Bone marrow (tissue), 2 donors: ENCODE measurements at regions not wholly inside any gene's neighbourhood (a gene's known extent, or its start where the extent isn't known, plus 50 kb on each side); places are given as distances from the start of the nearest gene placed in this dataset.
A peak's percentile ranks its signal among the peaks of the same experiment; 100 is the strongest.

ENCODE experiments used
- DNase-seq, 2 donors: peaks; one replicate each; lab custom pipeline; 2025; lab: John Stamatoyannopoulos, UW

DNA sequence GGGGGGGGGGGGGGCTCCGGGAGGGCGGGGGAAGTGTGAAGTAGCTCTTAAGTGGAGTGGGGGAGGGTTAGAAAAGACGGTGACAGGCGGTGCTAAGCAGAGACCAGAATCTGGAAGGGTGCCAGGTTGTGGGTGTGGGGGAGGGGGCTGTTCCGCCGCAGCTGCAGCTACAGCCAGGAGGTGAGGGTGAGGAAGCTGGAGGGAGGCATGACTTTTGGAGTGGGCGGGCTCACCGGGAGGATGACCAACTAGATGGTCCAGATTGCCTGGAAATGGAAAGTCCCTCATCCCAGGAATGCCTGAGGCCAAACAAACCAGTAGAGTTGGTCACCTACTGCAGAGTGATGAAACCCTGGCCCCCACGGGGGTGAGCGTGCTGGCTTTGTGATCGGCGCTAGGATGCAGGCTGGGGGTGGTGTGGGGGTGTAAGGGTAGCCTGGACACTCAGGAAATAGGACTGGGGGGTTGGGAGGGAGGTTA lies 158.1 kb upstream of the SHB start:
- DNase-seq = peak; percentile 4 to 60

GRCh38 chr9:38226491-38226951 lies 157.5 kb upstream of the SHB start:
- peak in 1 of 2 donors; percentile 25 for DNase-seq

- no peak for DNase-seq
Measured at GRCh38 chr9:38224941-38225340, 155.9 kb upstream of the SHB start.

GRCh38 chr9:38216572-38216971 lies 147.5 kb upstream of the SHB start:
- DNase-seq = no peak

DNA sequence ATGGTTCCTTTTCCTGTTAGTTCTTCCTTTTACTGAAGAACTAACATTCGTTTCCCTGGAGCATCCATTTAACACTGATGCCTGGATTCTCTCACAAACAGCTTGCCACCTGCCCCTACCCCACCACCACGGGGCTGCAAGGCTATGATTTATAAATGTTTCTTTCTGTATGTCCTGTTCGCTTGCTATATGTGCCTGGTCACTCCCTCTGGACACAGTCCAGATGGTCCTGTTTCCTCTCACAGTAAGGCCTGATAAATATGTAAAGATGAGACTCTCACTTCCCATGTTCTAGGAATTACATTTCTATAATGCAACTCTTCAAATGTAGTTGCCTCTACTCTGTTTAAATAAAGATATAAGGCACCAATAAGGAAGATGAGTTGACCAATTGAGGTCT lies 146.4 kb upstream of the SHB start:
- DNase-seq = no peak

GRCh38 chr9:38214432-38214831 lies 145.4 kb upstream of the SHB start:
- no peak for DNase-seq

GRCh38 chr9:38213631-38214299 lies 144.7 kb upstream of the SHB start:
- DNase-seq = no peak

- DNase-seq = no peak
Measured at GRCh38 chr9:38212016-38212415, 143.0 kb upstream of the SHB start.

DNA sequence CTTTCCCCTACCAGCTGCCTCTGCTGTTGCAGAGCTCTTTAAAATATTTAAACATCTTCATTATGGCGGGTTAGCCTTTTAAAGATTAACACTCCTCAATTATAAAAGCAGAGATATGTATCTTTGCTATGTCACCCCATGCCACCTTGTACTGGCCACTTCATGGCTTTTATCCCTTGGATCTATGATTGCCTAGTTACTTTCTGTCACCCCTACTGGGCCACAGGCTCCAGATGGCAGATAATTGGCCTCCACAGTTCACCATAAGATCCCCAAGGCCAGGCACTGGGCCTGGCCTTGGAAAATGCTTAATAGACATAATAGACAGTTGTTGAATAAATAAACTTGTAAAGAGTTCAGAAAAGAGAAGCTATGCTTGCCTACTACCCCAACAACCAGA lies 142.0 kb upstream of the SHB start:
- DNase-seq = no peak

- no peak for DNase-seq
Measured at GRCh38 chr9:38208206-38208901, 139.3 kb upstream of the SHB start.

DNA sequence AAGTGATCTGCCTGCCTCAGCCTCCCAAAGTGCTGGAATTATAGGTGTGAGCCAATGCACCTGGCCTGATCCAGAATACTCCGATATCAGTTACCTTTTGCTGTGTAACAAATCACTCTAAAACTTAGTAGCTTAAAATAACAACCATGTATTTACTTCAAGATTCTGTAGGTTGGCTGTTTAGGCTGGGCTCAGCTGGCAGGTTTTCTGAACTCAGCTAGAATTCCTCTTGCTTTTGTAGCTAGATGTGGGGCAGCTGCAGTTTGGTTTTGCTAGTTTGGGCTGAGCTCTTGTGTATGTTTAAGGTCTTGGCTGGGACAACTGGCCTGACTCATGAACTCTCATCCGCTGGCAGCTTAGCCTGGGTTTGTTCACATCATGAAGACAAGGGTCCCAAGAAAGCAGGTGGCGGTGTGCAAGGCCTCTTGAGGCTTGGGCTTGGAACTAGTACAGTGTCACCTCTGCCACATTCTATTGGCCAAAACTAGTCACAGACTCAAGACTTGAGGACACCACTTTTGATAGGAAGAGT lies 138.3 kb upstream of the SHB start:
- DNase-seq = no peak

DNA sequence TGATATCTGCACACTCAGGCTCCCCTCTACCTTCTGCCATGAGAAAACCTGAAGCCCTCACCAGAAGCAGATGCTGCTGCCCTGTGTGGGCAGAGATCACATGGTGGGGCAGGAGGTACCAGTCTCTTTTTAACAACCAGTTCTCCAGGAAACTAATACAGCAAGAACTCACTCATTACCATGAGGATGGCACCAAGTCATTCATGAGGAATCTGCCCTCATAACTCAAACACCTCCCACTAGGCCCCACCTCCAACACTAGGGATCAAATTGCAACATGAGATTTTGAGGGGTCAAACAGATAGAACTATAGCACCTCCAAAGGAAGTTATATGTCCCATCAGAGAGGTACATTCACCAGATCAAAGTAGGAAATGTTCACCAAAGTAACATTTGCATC lies 136.3 kb upstream of the SHB start:
- no peak for DNase-seq

GRCh38 chr9:38202336-38202938 lies 133.4 kb upstream of the SHB start:
- no peak for DNase-seq

- DNase-seq = no peak
Measured at GRCh38 chr9:38201844-38202243, 132.8 kb upstream of the SHB start.

DNA sequence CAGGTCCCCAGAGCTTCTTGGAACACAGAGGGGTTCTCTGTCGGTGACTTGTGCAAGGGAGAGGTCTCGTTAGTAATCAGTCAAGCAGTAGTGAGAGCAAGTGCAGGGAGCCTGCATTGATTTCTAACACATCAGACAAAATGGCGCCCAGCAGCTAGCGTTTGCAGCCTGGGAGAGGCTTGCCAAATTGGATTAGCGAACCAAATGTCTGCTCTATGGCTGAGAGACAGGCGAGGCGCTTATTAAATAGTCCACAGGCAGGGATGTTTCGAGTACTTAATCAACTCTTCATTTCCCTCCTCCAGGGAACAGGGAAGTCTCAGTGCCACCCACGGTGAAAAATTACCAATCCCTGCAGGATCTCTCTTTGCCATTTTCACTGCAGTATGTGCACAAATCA lies 131.4 kb upstream of the SHB start:
- no peak for DNase-seq

DNA sequence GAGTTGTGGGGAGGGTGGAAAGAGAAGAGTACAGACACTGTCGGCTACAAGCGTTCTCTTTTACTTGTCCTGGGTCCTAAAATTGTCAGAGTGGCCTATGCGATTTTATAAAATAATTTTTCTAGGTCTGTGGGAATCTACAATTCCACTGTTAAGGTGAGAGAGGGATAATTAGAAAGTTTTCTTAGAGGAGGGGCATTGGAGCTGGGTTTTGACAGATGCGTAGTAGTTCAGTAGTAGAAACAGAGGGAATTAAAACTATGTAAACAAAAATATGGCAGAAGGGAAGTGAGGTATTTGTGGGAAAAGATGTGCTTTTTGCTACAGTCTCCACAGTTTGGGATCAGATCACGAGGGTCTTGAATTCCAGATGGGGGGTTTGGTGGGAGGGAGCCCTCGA lies 129.1 kb upstream of the SHB start:
- DNase-seq = no peak

- no peak for DNase-seq
Measured at GRCh38 chr9:38196714-38197113, 127.7 kb upstream of the SHB start.

GRCh38 chr9:38195737-38196161 lies 126.7 kb upstream of the SHB start:
- no peak for DNase-seq

DNA sequence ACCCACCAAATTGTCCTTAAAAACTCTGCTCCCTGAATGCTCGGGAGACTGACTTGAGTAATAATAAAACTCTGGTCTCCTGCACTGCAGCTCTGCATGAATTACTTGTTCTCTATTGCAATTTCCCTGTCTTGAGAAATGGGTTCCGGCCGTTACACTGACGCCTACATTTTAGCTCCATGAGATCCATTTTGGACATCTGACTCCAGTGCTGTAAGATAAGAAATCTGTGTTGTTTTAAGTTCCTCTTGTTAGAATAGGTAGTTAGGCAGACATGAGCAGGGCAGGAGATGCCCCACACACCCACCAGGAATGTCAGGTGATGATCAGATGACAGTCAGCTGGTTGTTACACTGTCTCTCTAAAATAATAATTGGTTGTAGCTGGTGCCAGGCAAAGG lies 125.8 kb upstream of the SHB start:
- DNase-seq = no peak

DNA sequence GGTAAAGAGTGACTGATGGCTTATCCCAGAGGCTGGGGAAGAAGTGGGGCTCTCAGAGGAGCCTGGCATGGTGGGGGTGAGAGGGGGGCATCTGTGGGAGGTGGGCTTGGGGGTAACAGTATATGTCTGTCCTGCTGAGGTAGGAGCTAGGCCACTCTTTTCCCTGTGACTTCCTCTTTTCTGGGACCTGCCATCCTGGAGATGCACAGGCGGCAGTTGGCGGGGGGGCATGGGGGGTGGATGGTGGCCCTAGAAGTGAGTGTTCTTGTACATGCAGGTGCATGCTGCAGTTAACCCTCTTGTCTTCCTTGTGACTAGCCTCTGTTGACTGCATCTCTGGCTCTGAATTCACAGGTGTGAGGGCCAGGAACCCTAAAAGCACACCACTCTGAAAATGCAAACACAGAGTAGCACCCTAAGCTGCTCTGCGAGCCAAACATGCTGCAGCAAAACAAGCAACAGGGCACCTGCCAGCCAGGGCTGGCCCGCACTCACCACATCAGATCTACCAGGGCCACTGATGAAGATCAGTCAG lies 123.8 kb upstream of the SHB start:
- no peak for DNase-seq

- DNase-seq = no peak
Measured at GRCh38 chr9:38186404-38187115, 117.5 kb upstream of the SHB start.
